ENCODE measurements at regions not wholly inside any gene's neighbourhood (a gene's known extent, or its start where the extent isn't known, plus 50 kb on each side); places are given as distances from the start of the nearest gene placed in this dataset.

DNA sequence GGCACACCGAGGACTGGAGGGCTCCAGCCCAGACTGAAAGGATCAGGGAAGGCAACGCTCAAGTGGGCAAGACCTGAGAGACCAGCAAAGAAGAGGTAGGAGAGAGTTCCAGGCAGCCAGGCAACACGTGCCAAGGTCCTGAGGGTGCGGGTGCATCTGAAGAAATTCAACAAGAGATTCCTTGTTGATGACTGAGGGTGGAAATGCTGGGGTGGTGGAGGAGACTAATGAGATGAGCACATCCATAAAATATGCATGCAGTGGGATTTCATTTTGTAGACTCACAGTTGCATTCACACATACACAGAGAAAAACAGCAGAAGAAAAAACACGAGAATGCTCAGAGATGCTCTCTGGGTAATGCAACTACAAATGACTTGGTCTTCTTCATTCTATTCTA lies 154.8 kb upstream of the FOXF1 start:
- Histone ChIP-seq H3K27ac (no peak overlapping the region), H3K4me3 (no peak overlapping the region), H3K9me3 (ENCODE audit: low read depth) (no peaks in the 10 kb centered on the region), H4K20me1 (ENCODE audit: low read depth) (no peaks in the 10 kb centered on the region), H3F3A (ENCODE audit: low read depth) (no peaks in the 10 kb centered on the region), H3K79me2 (ENCODE audit: low read depth) (no peaks in the 10 kb centered on the region), H3K4me2 (no peak overlapping the region), H3K36me3 (no peaks in the 10 kb centered on the region), H3K4me1 (no peaks in the 10 kb centered on the region), H3K9ac (no peak overlapping the region), H2AFZ (replicated peaks) (no peak overlapping the region), H3K27me3 (peaks cover 6% of the 10 kb centered on the region)
- H3K36me3 Mint-ChIP-seq = no peaks in the 10 kb centered on the region
- peaks cover 33% of the 10 kb centered on the region for H3K27me3 Mint-ChIP-seq (ENCODE audit: insufficient read depth, low read depth)
- no peak overlapping the region for H3K27ac Mint-ChIP-seq
- peaks cover 8% of the 10 kb centered on the region for H3K9me3 Mint-ChIP-seq
- H3K4me1 Mint-ChIP-seq = peaks cover 10% of the 10 kb centered on the region
- no peak for DNase-seq (ENCODE audit: low spot score)
- no peak overlapping the region for H3K4me3 Mint-ChIP-seq
- TF ChIP-seq EZH2 (IDR thresholded peaks at IDR 0.05) (no peak), CTCF (IDR thresholded peaks at IDR 0.05) (no peak), EZH2phosphoT487 (IDR thresholded peaks at IDR 0.05) (no peak)

- no peaks in the 10 kb centered on the region for H4K20me1 ChIP-seq (ENCODE audit: low read depth)
- Mint-ChIP-seq H3K4me3 (no peak overlapping the region), H3K4me1 (peaks cover 8% of the 10 kb centered on the region), H3K27me3 (ENCODE audit: insufficient read depth, low read depth) (peaks cover 33% of the 10 kb centered on the region), H3K36me3 (no peaks in the 10 kb centered on the region), H3K27ac (no peak overlapping the region), H3K9me3 (peaks cover 8% of the 10 kb centered on the region)
- no peaks in the 10 kb centered on the region for H3K4me1 ChIP-seq
- H3K27me3 ChIP-seq = peaks cover 2% of the 10 kb centered on the region
- H3K79me2 ChIP-seq (ENCODE audit: low read depth) = no peaks in the 10 kb centered on the region
- no peak overlapping the region for H3K4me3 ChIP-seq
- H3K36me3 ChIP-seq = no peaks in the 10 kb centered on the region
- H3K4me2 ChIP-seq = no peak overlapping the region
- DNase-seq (ENCODE audit: low spot score) = no peak
- H3K9ac ChIP-seq = no peak overlapping the region
- H2AFZ ChIP-seq (replicated peaks) = no peak overlapping the region
- TF ChIP-seq EZH2phosphoT487 (IDR thresholded peaks at IDR 0.05) (no peak), CTCF (IDR thresholded peaks at IDR 0.05) (no peak), EZH2 (IDR thresholded peaks at IDR 0.05) (no peak)
- no peak overlapping the region for H3K27ac ChIP-seq
- no peaks in the 10 kb centered on the region for H3K9me3 ChIP-seq (ENCODE audit: low read depth)
- H3F3A ChIP-seq (ENCODE audit: low read depth) = no peaks in the 10 kb centered on the region
Observed at GRCh38 chr16:86355951-86356350, 154.4 kb upstream of the FOXF1 start.

DNA sequence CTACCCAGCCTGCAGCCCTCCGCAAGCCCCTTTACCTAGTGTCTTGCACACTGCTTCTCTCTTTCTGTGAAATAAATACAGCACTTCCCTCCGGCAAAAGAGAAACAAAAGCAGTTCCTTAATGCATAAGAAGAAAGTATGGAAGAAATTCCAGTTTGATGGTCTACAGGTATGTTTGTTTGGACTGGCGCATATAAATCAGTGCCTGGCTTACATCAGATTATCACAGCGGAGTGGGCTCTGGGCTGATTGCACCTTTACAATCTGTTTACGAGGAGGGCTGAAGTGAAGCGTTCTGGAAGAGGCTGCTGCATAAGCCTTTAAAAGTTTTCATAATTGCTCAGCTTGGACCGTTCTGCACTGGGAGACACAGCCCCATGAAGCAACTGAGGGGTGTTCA lies 153.5 kb upstream of the FOXF1 start:
- Mint-ChIP-seq H3K9me3 (peaks cover 8% of the 10 kb centered on the region), H3K27ac (no peak overlapping the region), H3K4me1 (peaks cover under 1% of the 10 kb centered on the region), H3K4me3 (no peak overlapping the region), H3K27me3 (ENCODE audit: insufficient read depth, low read depth) (peaks cover 29% of the 10 kb centered on the region), H3K36me3 (no peaks in the 10 kb centered on the region)
- no peaks in the 10 kb centered on the region for H3K9me3 ChIP-seq (ENCODE audit: low read depth)
- no peaks in the 10 kb centered on the region for H3F3A ChIP-seq (ENCODE audit: low read depth)
- no peaks in the 10 kb centered on the region for H4K20me1 ChIP-seq (ENCODE audit: low read depth)
- no peak overlapping the region for H3K27ac ChIP-seq
- no peaks in the 10 kb centered on the region for H3K4me1 ChIP-seq
- TF ChIP-seq EZH2 (IDR thresholded peaks at IDR 0.05) (no peak), CTCF (IDR thresholded peaks at IDR 0.05) (no peak), EZH2phosphoT487 (IDR thresholded peaks at IDR 0.05) (no peak)
- H3K4me2 ChIP-seq = no peak overlapping the region
- no peak overlapping the region for H3K4me3 ChIP-seq
- no peaks in the 10 kb centered on the region for H3K36me3 ChIP-seq
- H3K9ac ChIP-seq = no peak overlapping the region
- no peak for DNase-seq (ENCODE audit: low spot score)
- no peaks in the 10 kb centered on the region for H3K27me3 ChIP-seq
- no peak overlapping the region for H2AFZ ChIP-seq (replicated peaks)
- H3K79me2 ChIP-seq (ENCODE audit: low read depth) = no peaks in the 10 kb centered on the region

Measured in neural progenitor cell (in vitro differentiated cells).